ENCODE measurements at regions not wholly inside any gene's neighbourhood (a gene's known extent, or its start where the extent isn't known, plus 50 kb on each side); places are given as distances from the start of the nearest gene placed in this dataset.

- Mint-ChIP-seq H3K4me3 (no peak overlapping the region), H3K27ac (no peak overlapping the region), H3K36me3 (no peaks in the 10 kb centered on the region), H3K9me3 (no peaks in the 10 kb centered on the region), H3K4me1 (peaks cover 20% of the 10 kb centered on the region), H3K27me3 (peaks cover 49% of the 10 kb centered on the region)
- no peak for DNase-seq
- CTCF ChIA-PET, result no interaction called here
Observed at GRCh38 chr20:58012731-58013510, 215.5 kb downstream of the ANKRD60 start.

- no peak overlapping the region for H3K4me3 Mint-ChIP-seq
- CTCF ChIA-PET, result no interaction called here
- peaks cover 20% of the 10 kb centered on the region for H3K4me1 Mint-ChIP-seq
- H3K27me3 Mint-ChIP-seq, result peaks cover 43% of the 10 kb centered on the region
- DNase-seq, result no peak
- H3K36me3 Mint-ChIP-seq, result no peaks in the 10 kb centered on the region
- H3K9me3 Mint-ChIP-seq, result no peaks in the 10 kb centered on the region
- H3K27ac Mint-ChIP-seq, result no peak overlapping the region
Observed at GRCh38 chr20:58011947-58012610, 216.4 kb downstream of the ANKRD60 start.

- peaks cover 48% of the 10 kb centered on the region for H3K27me3 Mint-ChIP-seq
- no peak overlapping the region for H3K27ac Mint-ChIP-seq
- H3K4me3 Mint-ChIP-seq, result no peak overlapping the region
- H3K9me3 Mint-ChIP-seq, result no peaks in the 10 kb centered on the region
- peaks cover 20% of the 10 kb centered on the region for H3K4me1 Mint-ChIP-seq
- H3K36me3 Mint-ChIP-seq, result no peaks in the 10 kb centered on the region
- no peak for DNase-seq
- CTCF ChIA-PET, result no interaction called here
Observed at GRCh38 chr20:58011106-58011946, 217.1 kb downstream of the ANKRD60 start.

GRCh38 chr20:58010666-58011065 is 217.8 kb downstream of the ANKRD60 start:
- no peak for DNase-seq
- no peaks in the 10 kb centered on the region for H3K36me3 Mint-ChIP-seq
- peaks cover 46% of the 10 kb centered on the region for H3K27me3 Mint-ChIP-seq
- H3K4me3 Mint-ChIP-seq, result no peak overlapping the region
- H3K4me1 Mint-ChIP-seq, result peaks cover 18% of the 10 kb centered on the region
- H3K27ac Mint-ChIP-seq, result no peak overlapping the region
- H3K9me3 Mint-ChIP-seq, result no peaks in the 10 kb centered on the region
- CTCF ChIA-PET, result no interaction called here

GRCh38 chr20:58010186-58010585 is 218.3 kb downstream of the ANKRD60 start:
- Mint-ChIP-seq H3K4me3 (no peak overlapping the region), H3K9me3 (no peaks in the 10 kb centered on the region), H3K27ac (no peak overlapping the region), H3K36me3 (no peaks in the 10 kb centered on the region), H3K4me1 (peaks cover 16% of the 10 kb centered on the region), H3K27me3 (peaks cover 44% of the 10 kb centered on the region)
- CTCF ChIA-PET, result no interaction called here
- DNase-seq, result no peak

- no peaks in the 10 kb centered on the region for H3K36me3 Mint-ChIP-seq
Observed at GRCh38 chr20:58008866-58009265, 219.6 kb downstream of the ANKRD60 start.

GRCh38 chr20:58008413-58008812 is 220.0 kb downstream of the ANKRD60 start:
- H3K27ac Mint-ChIP-seq, result no peak overlapping the region
- H3K9me3 Mint-ChIP-seq, result no peaks in the 10 kb centered on the region
- no peak overlapping the region for H3K4me3 Mint-ChIP-seq
- H3K36me3 Mint-ChIP-seq, result no peaks in the 10 kb centered on the region
- DNase-seq, result no peak
- H3K4me1 Mint-ChIP-seq, result peaks cover under 1% of the 10 kb centered on the region
- H3K27me3 Mint-ChIP-seq, result peaks cover 37% of the 10 kb centered on the region
- CTCF ChIA-PET, result no interaction called here

More at GRCh38 chr20:58008866-58009265, 219.6 kb downstream of the ANKRD60 start:
- peaks cover 39% of the 10 kb centered on the region for H3K27me3 Mint-ChIP-seq
- no peak overlapping the region for H3K27ac Mint-ChIP-seq
- no peak for DNase-seq
- H3K4me1 Mint-ChIP-seq, result peaks cover 4% of the 10 kb centered on the region
- H3K9me3 Mint-ChIP-seq, result no peaks in the 10 kb centered on the region
- H3K4me3 Mint-ChIP-seq, result no peak overlapping the region
- CTCF ChIA-PET, result no interaction called here

GRCh38 chr20:58007947-58008346 is 220.5 kb downstream of the ANKRD60 start:
- no peak for DNase-seq
- Mint-ChIP-seq H3K9me3 (no peaks in the 10 kb centered on the region), H3K4me3 (no peak overlapping the region), H3K27me3 (peaks cover 32% of the 10 kb centered on the region), H3K27ac (no peak overlapping the region), H3K36me3 (no peaks in the 10 kb centered on the region), H3K4me1 (no peaks in the 10 kb centered on the region)
- CTCF ChIA-PET, result no interaction called here

GRCh38 chr20:58006346-58007316 is 221.8 kb downstream of the ANKRD60 start:
- no peak for DNase-seq
- no peaks in the 10 kb centered on the region for H3K36me3 Mint-ChIP-seq
- CTCF ChIA-PET, result no interaction called here
- no peak overlapping the region for H3K27ac Mint-ChIP-seq
- no peaks in the 10 kb centered on the region for H3K9me3 Mint-ChIP-seq
- H3K27me3 Mint-ChIP-seq, result peaks cover 21% of the 10 kb centered on the region
- H3K4me3 Mint-ChIP-seq, result no peak overlapping the region
- H3K4me1 Mint-ChIP-seq, result no peaks in the 10 kb centered on the region

- Mint-ChIP-seq H3K4me3 (no peak overlapping the region), H3K36me3 (no peaks in the 10 kb centered on the region), H3K27ac (no peak overlapping the region), H3K9me3 (no peaks in the 10 kb centered on the region), H3K27me3 (peaks cover 14% of the 10 kb centered on the region), H3K4me1 (no peaks in the 10 kb centered on the region)
- CTCF ChIA-PET, result interaction anchor here (0.6 kb wide), 1 partner anchor 9 kb away, joined by 3 read pairs; no protein-coding TSS in a partner anchor
- no peak for DNase-seq
Observed at GRCh38 chr20:58005581-58006345, 222.7 kb downstream of the ANKRD60 start.

- Mint-ChIP-seq H3K9me3 (no peaks in the 10 kb centered on the region), H3K27ac (no peak overlapping the region), H3K27me3 (peaks cover 19% of the 10 kb centered on the region), H3K4me1 (no peaks in the 10 kb centered on the region), H3K36me3 (no peaks in the 10 kb centered on the region), H3K4me3 (no peak overlapping the region)
- CTCF ChIA-PET, result no interaction called here
- DNase-seq, result no peak
Observed at GRCh38 chr20:58004900-58005299, 223.6 kb downstream of the ANKRD60 start.

- no peak for DNase-seq
- Mint-ChIP-seq H3K36me3 (no peaks in the 10 kb centered on the region), H3K4me3 (no peak overlapping the region), H3K27ac (no peak overlapping the region), H3K9me3 (no peaks in the 10 kb centered on the region), H3K4me1 (no peaks in the 10 kb centered on the region), H3K27me3 (peaks cover 22% of the 10 kb centered on the region)
- CTCF ChIA-PET, result no interaction called here
Observed at GRCh38 chr20:58004146-58004545, 224.3 kb downstream of the ANKRD60 start.

GRCh38 chr20:58003525-58003924 is 224.9 kb downstream of the ANKRD60 start:
- no peak overlapping the region for H3K27ac Mint-ChIP-seq
- no peaks in the 10 kb centered on the region for H3K9me3 Mint-ChIP-seq
- peaks cover 27% of the 10 kb centered on the region for H3K27me3 Mint-ChIP-seq
- no peaks in the 10 kb centered on the region for H3K4me1 Mint-ChIP-seq
- no peak for DNase-seq
- no peaks in the 10 kb centered on the region for H3K36me3 Mint-ChIP-seq
- no peak overlapping the region for H3K4me3 Mint-ChIP-seq
- CTCF ChIA-PET, result no interaction called here
